Stomach (tissue), 8 donors: ENCODE measurements at regions not wholly inside any gene's neighbourhood (a gene's known extent, or its start where the extent isn't known, plus 50 kb on each side); places are given as distances from the start of the nearest gene placed in this dataset.

Experiments
- DNase-seq, 2 donors: peaks; one replicate each; pipeline versions ENCODE4 v3.0.0 to v3.0.0-alpha.2; 2013 to 2019
- H3K27ac ChIP-seq, 5 donors: fragments of 200-600 bp in 4 of 5; sonication (generic) in 4 of 5; one replicate each; pipeline ENCODE4 v1.5.1; 2013 to 2019; ENCODE audit warnings: mild to moderate bottlenecking in 1 of 5, moderate library complexity in 1 of 5
- H3K27me3 ChIP-seq, 3 donors: fragments of 200-600 bp; sonication (generic); one replicate each; pipeline ENCODE4 v1.5.1; 2017 to 2019; ENCODE audit warnings: mixed run types in 1 of 3
- H3K36me3 ChIP-seq, 4 donors: fragments of 200-600 bp; sonication (generic); 1 replicate in 3 of 4; 2 replicates in 1 of 4; pipeline ENCODE4 v1.5.1; 2016 to 2019
- H3K4me1 ChIP-seq, 4 donors: fragments of 200-600 bp; sonication (generic); one replicate each; pipeline ENCODE4 v1.5.1; 2016 to 2019
- H3K4me3 ChIP-seq, 4 donors: fragments of 200-600 bp; sonication (generic) in 3 of 4; one replicate each; pipeline ENCODE4 v1.5.1; 2016 to 2019; ENCODE audit warnings: mild to moderate bottlenecking in 1 of 4
- H3K9me3 ChIP-seq, 4 donors: fragments of 200-600 bp; sonication (generic); one replicate each; pipeline ENCODE4 v1.5.1; 2016 to 2019
- EP300 ChIP-seq: sonication (generic); formaldehyde crosslinking; IDR thresholded peaks from one replicate; pipeline ENCODE4 v1.6.1; 2017; ENCODE audit warnings: antibody characterized with exemption
- POLR2A ChIP-seq, 4 donors: fragments of 450-650 bp; IDR thresholded peaks; one replicate each; pipeline ENCODE4 v1.6.1; 2016; ENCODE audit warnings: antibody characterized with exemption in 4 of 4, control low read depth in 2 of 4, mild to moderate bottlenecking in 1 of 4, moderate library complexity in 1 of 4
- POLR2AphosphoS5 ChIP-seq, 3 donors: sonication (generic); formaldehyde crosslinking; IDR thresholded peaks; one replicate each; pipeline ENCODE4 v1.6.1; 2016; ENCODE audit warnings: antibody characterized with exemption in 3 of 3
- WGBS, 5 donors: extraction: QIAGEN DNeasy Blood & Tissue Kit in 3 of 5; methylation state at CpG; one replicate each; pipeline versions ENCODE4 v1.1.5 to v1.1.7; 2013 to 2018; 5-methylcytosine and 5-hydroxymethylcytosine counted together
- intact Hi-C: fragments of 100-400 bp; cut with DNase I; formaldehyde crosslinking; loops from one replicate; pipeline ENCODE4 v1.15.1; 2023; ENCODE audit warnings: low total_unique reads
- TF ChIP-seq, protein P1 (sequence below), 7 experiments: fragments of 450-650 bp in 4 of 7; fragments of 200-600 bp in 3 of 7; sonication (generic) in 3 of 7; IDR thresholded peaks; one replicate each; pipeline ENCODE4 v1.5.1; 2016 to 2019; ENCODE audit warnings: antibody characterized with exemption in 7 of 7, control low read depth in 2 of 7, mild to moderate bottlenecking in 1 of 7
- donor health status: healthy with polysubstance abuse.
- donor health status: Bipolar disorder and iron deficiency.
- donor health status: healthy.

DNA sequence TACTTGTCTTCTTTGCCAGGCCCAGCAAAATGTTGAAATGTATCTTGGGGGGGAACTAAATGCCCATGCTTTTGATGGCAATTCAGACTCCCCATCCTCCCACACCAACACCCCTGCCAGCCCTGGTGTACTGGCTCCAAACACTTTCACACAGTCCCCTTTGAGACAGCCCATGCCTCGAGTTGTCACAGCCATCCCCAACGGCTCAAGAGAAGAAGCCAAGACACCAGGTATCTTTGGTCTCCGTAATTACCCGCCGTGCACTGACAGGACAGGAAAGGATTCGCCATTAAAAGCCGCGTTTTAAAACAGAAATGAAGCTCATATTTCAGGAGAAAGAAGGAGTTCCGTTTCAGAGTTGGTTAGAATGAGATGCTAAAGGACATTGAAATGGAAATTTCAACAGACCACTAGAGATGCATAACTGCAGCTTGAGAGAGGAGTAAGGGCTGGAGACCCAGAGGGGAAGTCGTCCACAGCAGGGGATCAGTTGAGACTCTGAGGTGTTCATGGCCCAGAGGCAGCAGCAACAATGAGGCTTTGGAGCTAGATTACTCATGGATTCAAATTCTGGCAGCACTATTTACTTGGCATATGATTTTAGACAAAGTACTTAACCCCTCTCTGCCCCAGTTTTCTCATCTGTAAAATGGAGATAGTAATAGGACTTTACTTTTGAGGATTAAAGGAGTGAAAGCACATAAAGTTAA lies 63.5 kb upstream of the ADGRF1 start:
- Histone ChIP-seq H3K36me3 (no peaks in the 10 kb centered on the region), H3K4me1 (peaks cover 0 to 24% (median 0%) of the 10 kb centered on the region in 4 donors), H3K27me3 (no peaks in the 10 kb centered on the region), H3K27ac (no peak overlapping the region), H3K9me3 (no peaks in the 10 kb centered on the region), H3K4me3 (no peak overlapping the region)
- 88 to 94% (median 91%) methylated on average over 10 of the region's 10 CpGs for WGBS, 5 donors
- no peak for DNase-seq
- TF ChIP-seq, protein P1, sequence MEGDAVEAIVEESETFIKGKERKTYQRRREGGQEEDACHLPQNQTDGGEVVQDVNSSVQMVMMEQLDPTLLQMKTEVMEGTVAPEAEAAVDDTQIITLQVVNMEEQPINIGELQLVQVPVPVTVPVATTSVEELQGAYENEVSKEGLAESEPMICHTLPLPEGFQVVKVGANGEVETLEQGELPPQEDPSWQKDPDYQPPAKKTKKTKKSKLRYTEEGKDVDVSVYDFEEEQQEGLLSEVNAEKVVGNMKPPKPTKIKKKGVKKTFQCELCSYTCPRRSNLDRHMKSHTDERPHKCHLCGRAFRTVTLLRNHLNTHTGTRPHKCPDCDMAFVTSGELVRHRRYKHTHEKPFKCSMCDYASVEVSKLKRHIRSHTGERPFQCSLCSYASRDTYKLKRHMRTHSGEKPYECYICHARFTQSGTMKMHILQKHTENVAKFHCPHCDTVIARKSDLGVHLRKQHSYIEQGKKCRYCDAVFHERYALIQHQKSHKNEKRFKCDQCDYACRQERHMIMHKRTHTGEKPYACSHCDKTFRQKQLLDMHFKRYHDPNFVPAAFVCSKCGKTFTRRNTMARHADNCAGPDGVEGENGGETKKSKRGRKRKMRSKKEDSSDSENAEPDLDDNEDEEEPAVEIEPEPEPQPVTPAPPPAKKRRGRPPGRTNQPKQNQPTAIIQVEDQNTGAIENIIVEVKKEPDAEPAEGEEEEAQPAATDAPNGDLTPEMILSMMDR (IDR thresholded peaks at IDR 0.05) = no peak
- TF ChIP-seq EP300 = no peak
- TF ChIP-seq POLR2A (IDR thresholded peaks at IDR 0.05) = no peak
- intact Hi-C loops = no loop called here

DNA sequence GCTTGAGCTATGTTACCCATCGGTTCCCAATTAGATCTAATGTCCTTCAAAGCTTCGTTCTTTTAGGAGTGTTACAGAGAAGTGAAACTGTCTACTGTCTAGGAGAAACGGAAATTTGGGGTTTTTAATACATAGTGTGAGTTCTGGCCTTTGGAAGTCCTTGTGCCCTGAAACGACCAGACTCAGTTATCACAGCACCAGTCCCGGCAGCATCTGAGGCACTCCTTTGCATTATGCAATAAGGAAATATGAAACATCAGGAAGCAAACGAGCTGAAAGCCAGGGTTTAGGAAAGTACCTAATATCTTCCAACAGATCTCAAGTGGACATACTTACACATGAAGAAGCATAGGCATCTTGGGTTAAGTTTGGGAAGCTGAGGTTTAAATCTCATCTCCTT lies 61.8 kb upstream of the ADGRF1 start:
- Histone ChIP-seq H3K36me3 (no peaks in the 10 kb centered on the region), H3K4me1 (peaks cover 0 to 26% (median 2%) of the 10 kb centered on the region in 4 donors), H3K9me3 (no peaks in the 10 kb centered on the region), H3K4me3 (no peak overlapping the region), H3K27me3 (no peaks in the 10 kb centered on the region), H3K27ac (peak overlapping the region in 1 of 5 donors; percentile 22)
- intact Hi-C loops = no loop called here
- 43 to 55% (median 48%) methylated on average over 6 of the region's 6 CpGs for WGBS, 5 donors
- no peak for TF ChIP-seq EP300
- TF ChIP-seq, protein P1 (IDR thresholded peaks at IDR 0.05) = no peak
- TF ChIP-seq POLR2AphosphoS5 (IDR thresholded peaks at IDR 0.05) = peak in 1 of 3 donors; percentile 42
- DNase-seq = peak; percentile 34 to 53

DNA sequence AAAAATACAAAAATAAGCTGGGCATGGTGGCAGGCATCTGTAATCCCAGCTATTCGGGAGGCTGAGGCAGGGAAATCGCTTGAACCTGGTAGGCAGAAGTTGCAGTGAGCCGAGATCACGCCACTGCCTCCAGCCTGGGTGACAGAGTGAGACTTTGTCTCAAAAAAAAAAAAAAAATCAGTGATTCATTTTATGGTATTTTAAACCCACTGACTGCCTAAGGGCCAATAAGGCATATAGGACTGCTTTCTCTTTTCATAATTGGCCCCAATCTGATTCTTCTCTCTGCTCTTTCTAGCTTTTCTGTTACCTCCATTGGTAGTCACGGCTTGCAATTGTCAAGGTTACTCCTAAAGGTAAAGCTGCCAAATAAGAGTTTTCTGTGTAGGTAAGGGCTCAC lies 60.2 kb upstream of the ADGRF1 start:
- WGBS, 5 donors = 94 to 98% (median 97%) methylated on average over 5 of the region's 5 CpGs
- Histone ChIP-seq H3K4me3 (no peak overlapping the region), H3K9me3 (no peaks in the 10 kb centered on the region), H3K27ac (no peak overlapping the region), H3K27me3 (no peaks in the 10 kb centered on the region), H3K4me1 (peaks cover 4 to 33% (median 15%) of the 10 kb centered on the region in 4 donors), H3K36me3 (no peaks in the 10 kb centered on the region)
- intact Hi-C loops = no loop called here
- TF ChIP-seq POLR2A (IDR thresholded peaks at IDR 0.05) = no peak
- no peak for TF ChIP-seq EP300
- TF ChIP-seq, protein P1 (IDR thresholded peaks at IDR 0.05) = no peak
- no peak for TF ChIP-seq POLR2AphosphoS5 (IDR thresholded peaks at IDR 0.05)
- no peak for DNase-seq

DNA sequence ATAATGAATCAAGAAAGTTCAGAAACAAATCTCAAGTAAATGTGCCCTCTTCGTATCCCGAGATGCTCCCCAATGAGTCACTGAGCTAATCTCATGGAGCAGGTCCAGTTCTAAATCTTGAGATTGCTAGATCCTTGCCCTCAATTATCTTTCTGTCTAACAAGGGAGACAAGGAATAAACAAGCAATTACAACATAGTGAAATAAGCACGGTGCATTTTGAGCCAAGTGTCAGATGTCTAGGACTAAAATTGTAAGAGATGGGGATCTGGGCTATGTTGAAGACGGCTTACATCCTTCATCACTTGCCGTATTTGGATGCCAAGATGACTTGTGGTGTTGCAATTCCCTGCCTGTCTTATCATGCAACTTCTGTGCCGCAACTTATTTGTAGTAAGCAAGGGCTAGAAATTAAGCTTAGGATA lies 56.5 kb upstream of the ADGRF1 start:
- H3K4me3 ChIP-seq = no peak overlapping the region
- TF ChIP-seq POLR2AphosphoS5 (IDR thresholded peaks at IDR 0.05) = peak in 2 of 3 donors; percentile 56 to 83
- TF ChIP-seq POLR2A (IDR thresholded peaks at IDR 0.05) = no peak
- peak in 1 of 2 donors; percentile 18 for DNase-seq
- peaks cover 4 to 44% (median 28%) of the 10 kb centered on the region in 4 donors for H3K4me1 ChIP-seq
- H3K9me3 ChIP-seq = no peaks in the 10 kb centered on the region
- intact Hi-C loops = loop anchor here (5.0 kb wide), 1 partner anchor 209 kb away; the partner anchor contains the start of gene TNFRSF21
- H3K27ac ChIP-seq = peak overlapping the region in 3 of 5 donors; percentile 2 to 63 (median 55)
- H3K36me3 ChIP-seq = no peaks in the 10 kb centered on the region
- H3K27me3 ChIP-seq = no peaks in the 10 kb centered on the region
- WGBS, 5 donors = 57 to 79% (median 66%) methylated on average over 6 of the region's 6 CpGs
